Neural progenitor cell (in vitro differentiated cells): ENCODE measurements at regions not wholly inside any gene's neighbourhood (a gene's known extent, or its start where the extent isn't known, plus 50 kb on each side); places are given as distances from the start of the nearest gene placed in this dataset.
A peak's percentile ranks its signal among the peaks of the same experiment; 100 is the strongest.

ENCODE experiments used
- DNase-seq: peaks from one replicate; pipeline ENCODE4 v3.0.0-alpha.2; 2016; ENCODE audit warnings: low spot score
- H2AFZ ChIP-seq: fragments of 200-600 bp; sonication (generic); replicated peaks from 2 replicates; pipeline ENCODE4 v1.6.1; 2016; ENCODE audit warnings: antibody characterized with exemption
- H3F3A ChIP-seq: fragments of 200-600 bp; sonication (generic); 2 replicates; pipeline ENCODE4 v1.6.1; 2016; ENCODE audit warnings: antibody characterized with exemption, low read depth
- H3K27ac ChIP-seq: fragments of 200-600 bp; sonication (generic); 2 replicates; pipeline ENCODE4 v1.5.1; 2016; ENCODE audit warnings: mild to moderate bottlenecking
- H3K27me3 ChIP-seq: fragments of 200-600 bp; sonication (generic); 2 replicates; pipeline ENCODE4 v1.6.1; 2016; ENCODE audit warnings: mild to moderate bottlenecking, moderate library complexity
- H3K36me3 ChIP-seq: fragments of 200-600 bp; sonication (generic); 2 replicates; pipeline ENCODE4 v1.5.1; 2016
- H3K4me1 ChIP-seq: fragments of 200-600 bp; sonication (generic); 2 replicates; pipeline ENCODE4 v1.6.1; 2016; ENCODE audit warnings: mixed run types
- H3K4me2 ChIP-seq: fragments of 200-600 bp; sonication (generic); 2 replicates; pipeline ENCODE4 v1.6.1; 2016
- H3K4me3 ChIP-seq: fragments of 200-600 bp; sonication (generic); 2 replicates; pipeline ENCODE4 v1.5.1; 2016
- H3K79me2 ChIP-seq: fragments of 200-600 bp; sonication (generic); 2 replicates; pipeline ENCODE4 v1.6.1; 2016; ENCODE audit warnings: low read depth
- H3K9ac ChIP-seq: fragments of 200-600 bp; sonication (generic); 2 replicates; pipeline ENCODE4 v1.6.1; 2016
- H3K9me3 ChIP-seq: fragments of 200-600 bp; sonication (generic); 2 replicates; pipeline ENCODE4 v1.5.1; 2016; ENCODE audit warnings: low read depth
- H4K20me1 ChIP-seq: fragments of 200-600 bp; sonication (generic); 2 replicates; pipeline ENCODE4 v1.6.1; 2016; ENCODE audit warnings: low read depth
- H3K27ac Mint-ChIP-seq: 3 replicates; pipeline ENCODE4 v1.8.0; 2021; ENCODE audit warnings: mixed read lengths
- H3K27me3 Mint-ChIP-seq: 2 replicates; pipeline ENCODE4 v1.8.0; 2022; ENCODE audit warnings: low read depth, mild to moderate bottlenecking, inconsistent platforms, moderate library complexity, mixed read lengths; ENCODE audit not compliant: insufficient read depth
- H3K36me3 Mint-ChIP-seq: 3 replicates; pipeline ENCODE4 v1.8.0; 2021; ENCODE audit warnings: mixed read lengths
- H3K4me1 Mint-ChIP-seq: 3 replicates; pipeline ENCODE4 v1.8.0; 2021; ENCODE audit warnings: mixed read lengths
- H3K4me3 Mint-ChIP-seq: 3 replicates; pipeline ENCODE4 v1.8.0; 2021; ENCODE audit warnings: mild to moderate bottlenecking, moderate library complexity, mixed read lengths
- H3K9me3 Mint-ChIP-seq: 3 replicates; pipeline ENCODE4 v1.8.0; 2020; ENCODE audit warnings: mixed read lengths
- CTCF ChIP-seq: fragments of 200-600 bp; sonication (generic); IDR thresholded peaks from 2 replicates; pipeline ENCODE4 v1.5.1; 2017; ENCODE audit warnings: antibody characterized with exemption, mild to moderate bottlenecking
- EZH2 ChIP-seq: fragments of 200-600 bp; sonication (generic); IDR thresholded peaks from 2 replicates; pipeline ENCODE4 v1.6.1; 2017; ENCODE audit warnings: antibody characterized with exemption, mild to moderate bottlenecking, moderate library complexity
- EZH2phosphoT487 ChIP-seq: fragments of 200-600 bp; sonication (generic); IDR thresholded peaks from 2 replicates; pipeline ENCODE4 v1.6.1; 2017; ENCODE audit warnings: antibody characterized with exemption

- H3K36me3 Mint-ChIP-seq: no peaks in the 10 kb centered on the region
- H3K4me1 Mint-ChIP-seq: no peaks in the 10 kb centered on the region
- Histone ChIP-seq H3K27ac (no peak overlapping the region), H3K9ac (no peak overlapping the region), H3K4me2 (no peak overlapping the region), H3K9me3 (no peaks in the 10 kb centered on the region), H3K79me2 (no peaks in the 10 kb centered on the region), H3K4me3 (no peak overlapping the region), H3K27me3 (no peaks in the 10 kb centered on the region), H3K36me3 (no peaks in the 10 kb centered on the region), H4K20me1 (no peaks in the 10 kb centered on the region), H3K4me1 (no peaks in the 10 kb centered on the region), H3F3A (no peaks in the 10 kb centered on the region), H2AFZ (peak overlapping the region; percentile 26)
- no peak overlapping the region for H3K4me3 Mint-ChIP-seq
- H3K27me3 Mint-ChIP-seq: no peaks in the 10 kb centered on the region
- H3K9me3 Mint-ChIP-seq: no peaks in the 10 kb centered on the region
- H3K27ac Mint-ChIP-seq: no peak overlapping the region
- TF ChIP-seq CTCF (no peak), EZH2 (no peak), EZH2phosphoT487 (no peak)
- DNase-seq: no peak
Measured at GRCh38 chr7:142528608-142529408, 220.5 kb upstream of the PRSS1 start.

GRCh38 chr7:142523821-142524460, 225.3 kb upstream of the PRSS1 start:
- Histone ChIP-seq H3K27ac (no peak overlapping the region), H3K4me1 (no peaks in the 10 kb centered on the region), H3K9me3 (no peaks in the 10 kb centered on the region), H3K4me3 (no peak overlapping the region), H2AFZ (no peak overlapping the region), H3K36me3 (no peaks in the 10 kb centered on the region), H3K4me2 (no peak overlapping the region), H3F3A (no peaks in the 10 kb centered on the region), H4K20me1 (no peaks in the 10 kb centered on the region), H3K79me2 (no peaks in the 10 kb centered on the region), H3K9ac (no peak overlapping the region), H3K27me3 (no peaks in the 10 kb centered on the region)
- no peak for DNase-seq
- Mint-ChIP-seq H3K36me3 (no peaks in the 10 kb centered on the region), H3K27me3 (no peaks in the 10 kb centered on the region), H3K9me3 (no peaks in the 10 kb centered on the region), H3K4me3 (no peak overlapping the region), H3K4me1 (no peaks in the 10 kb centered on the region), H3K27ac (no peak overlapping the region)
- TF ChIP-seq CTCF: no peak
- TF ChIP-seq EZH2phosphoT487: no peak
- no peak for TF ChIP-seq EZH2

- H3K36me3 Mint-ChIP-seq: no peaks in the 10 kb centered on the region
Measured at GRCh38 chr7:142522735-142523134, 226.5 kb upstream of the PRSS1 start.

More at GRCh38 chr7:142522735-142523134, 226.5 kb upstream of the PRSS1 start:
- Histone ChIP-seq H3K27me3 (no peaks in the 10 kb centered on the region), H3K27ac (no peak overlapping the region), H3K9ac (no peak overlapping the region), H3K36me3 (no peaks in the 10 kb centered on the region), H3F3A (no peaks in the 10 kb centered on the region), H3K9me3 (no peaks in the 10 kb centered on the region), H3K4me2 (no peak overlapping the region), H2AFZ (no peak overlapping the region), H3K4me3 (no peak overlapping the region), H3K4me1 (no peaks in the 10 kb centered on the region), H3K79me2 (no peaks in the 10 kb centered on the region), H4K20me1 (no peaks in the 10 kb centered on the region)
- Mint-ChIP-seq H3K4me3 (no peak overlapping the region), H3K4me1 (no peaks in the 10 kb centered on the region), H3K9me3 (no peaks in the 10 kb centered on the region), H3K27me3 (no peaks in the 10 kb centered on the region), H3K27ac (no peak overlapping the region)
- no peak for TF ChIP-seq EZH2phosphoT487
- TF ChIP-seq EZH2: no peak
- TF ChIP-seq CTCF: no peak
- DNase-seq: no peak
